Lung (tissue), 11 donors: ENCODE measurements at regions not wholly inside any gene's neighbourhood (a gene's known extent, or its start where the extent isn't known, plus 50 kb on each side); places are given as distances from the start of the nearest gene placed in this dataset.

Source experiments
- ATAC-seq: fragments of 200-7000 bp; cut with Tn5 transposase; one replicate; pipeline ENCODE4 v1.9.1; 2020; ENCODE audit warnings: moderate number of reproducible peaks; ENCODE audit not compliant: insufficient read depth, low FRiP score
- DNase-seq, 3 donors: peaks; one replicate each; pipeline ENCODE4 v3.0.0-alpha.2; 2013 to 2017
- H3K27ac ChIP-seq, 2 donors: one replicate each; pipeline ENCODE4 v1.5.1; 2013; ENCODE audit warnings: mild to moderate bottlenecking in 2 of 2, moderate library complexity in 2 of 2, control low read depth in 1 of 2, inconsistent platforms in 1 of 2, low read depth in 1 of 2, low read length in 1 of 2
- H3K27me3 ChIP-seq, 3 donors: one replicate each; pipeline ENCODE4 v1.5.1; 2013; ENCODE audit warnings: low read length in 2 of 3; ENCODE audit not compliant: control insufficient read depth in 3 of 3, insufficient read depth in 3 of 3
- H3K36me3 ChIP-seq, 4 donors: one replicate each; pipeline ENCODE4 v1.5.1; 2013; ENCODE audit warnings: low read length in 4 of 4, mild to moderate bottlenecking in 1 of 4, moderate library complexity in 1 of 4; ENCODE audit not compliant: control insufficient read depth in 4 of 4, insufficient read depth in 4 of 4
- H3K4me1 ChIP-seq, 5 donors: one replicate each; pipeline ENCODE4 v1.5.1; 2013; ENCODE audit warnings: low read length in 5 of 5, mild to moderate bottlenecking in 2 of 5, moderate library complexity in 1 of 5; ENCODE audit not compliant: control insufficient read depth in 5 of 5, insufficient read depth in 5 of 5
- H3K4me3 ChIP-seq: one replicate; pipeline ENCODE4 v1.5.1; 2013; ENCODE audit warnings: mild to moderate bottlenecking, control low read depth, moderate library complexity
- H3K9ac ChIP-seq, 2 donors: one replicate each; pipeline ENCODE4 v1.5.1; 2013; ENCODE audit warnings: low read length in 2 of 2, control low read depth in 1 of 2; ENCODE audit not compliant: insufficient read depth in 1 of 2
- H3K9me3 ChIP-seq, 4 donors: one replicate each; pipeline ENCODE4 v1.5.1; 2013; ENCODE audit warnings: low read length in 3 of 4, mild to moderate bottlenecking in 1 of 4, moderate library complexity in 1 of 4; ENCODE audit not compliant: control insufficient read depth in 4 of 4, insufficient read depth in 3 of 4
- CTCF ChIP-seq: IDR thresholded peaks from 2 replicates; pipeline ENCODE4 v1.5.1; 2012; ENCODE audit warnings: mild to moderate bottlenecking; ENCODE audit errors: control extremely low read depth, extremely low read depth
- WGBS, 2 donors: extraction: QIAGEN DNeasy Blood & Tissue Kit; methylation state at CpG; one replicate each; pipeline ENCODE4 v1.1.7; 2013; 5-methylcytosine and 5-hydroxymethylcytosine counted together
- donor health status: control.
- donor health status: control.
- donor health status: Bipolar disorder and iron deficiency.
- donor health status: healthy.
- donor health status: DM: yes; HTN: yes; CAD: no.

DNA sequence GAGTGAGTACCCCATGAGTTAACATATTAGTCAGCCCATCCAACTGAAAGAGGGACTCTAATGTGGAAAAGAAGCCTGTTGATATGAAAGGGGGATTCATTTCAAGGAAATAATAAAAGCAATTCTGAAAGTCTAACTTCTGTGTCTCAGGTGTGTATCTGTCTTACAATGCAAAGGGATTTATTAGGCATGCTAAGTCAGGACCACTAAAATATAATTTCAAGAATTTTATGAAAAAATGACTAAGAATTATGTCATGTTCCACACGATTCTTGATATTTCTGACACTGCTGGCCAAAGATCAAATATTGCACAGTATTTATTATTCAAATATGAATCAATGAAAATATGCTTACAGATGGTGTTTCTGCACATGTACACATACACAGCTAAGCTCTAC is 130.8 kb downstream of the KLF12 start:
- Histone ChIP-seq H3K9me3 (no peaks in the 10 kb centered on the region), H3K4me3 (no peak overlapping the region), H3K4me1 (peaks cover 0 to 13% (median 0%) of the 10 kb centered on the region in 5 donors), H3K9ac (no peak overlapping the region), H3K36me3 (no peaks in the 10 kb centered on the region), H3K27me3 (no peaks in the 10 kb centered on the region), H3K27ac (no peak overlapping the region)
- WGBS, 2 donors, result 66 to 82% methylated on average over 1 of the region's 1 CpG
- ATAC-seq, result no peak
- TF ChIP-seq CTCF, result no peak
- no peak for DNase-seq

DNA sequence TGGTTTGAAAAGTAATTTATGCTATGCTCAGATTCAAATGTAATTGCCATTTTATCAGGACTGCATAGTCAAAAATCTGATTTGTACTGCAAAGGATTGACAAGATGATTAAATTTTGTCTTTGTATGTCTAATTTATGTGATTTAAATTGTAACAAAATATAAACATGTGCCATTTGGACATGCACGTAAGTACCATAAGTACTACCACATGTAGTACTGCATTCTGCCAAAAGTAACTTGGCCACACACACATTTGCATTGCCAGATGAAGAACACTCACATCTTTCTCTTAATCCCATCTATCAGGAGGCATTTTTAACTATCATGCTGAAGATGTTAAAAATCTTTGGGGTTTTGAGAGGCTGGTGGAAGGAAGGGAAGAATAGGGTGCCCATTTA is 133.3 kb downstream of the KLF12 start:
- DNase-seq, result no peak
- ATAC-seq, result no peak
- no peak for TF ChIP-seq CTCF
- 90 to 100% methylated on average over 1 of the region's 1 CpG for WGBS, 2 donors
- H3K9ac ChIP-seq, result no peak overlapping the region
- no peaks in the 10 kb centered on the region for H3K27me3 ChIP-seq
- no peaks in the 10 kb centered on the region for H3K36me3 ChIP-seq
- H3K4me1 ChIP-seq, result peaks cover 0 to 25% (median 0%) of the 10 kb centered on the region in 5 donors
- H3K4me3 ChIP-seq, result no peak overlapping the region
- no peaks in the 10 kb centered on the region for H3K9me3 ChIP-seq
- no peak overlapping the region for H3K27ac ChIP-seq

- no peaks in the 10 kb centered on the region for H3K9me3 ChIP-seq
- TF ChIP-seq CTCF, result no peak
- DNase-seq (no peak), ATAC-seq (no peak)
- H3K27me3 ChIP-seq, result no peaks in the 10 kb centered on the region
- peaks cover 0 to 1% (median 0%) of the 10 kb centered on the region in 4 donors for H3K36me3 ChIP-seq
- H3K9ac ChIP-seq, result no peak overlapping the region
- H3K27ac ChIP-seq, result no peak overlapping the region
- 85 to 87% methylated on average over 2 of the region's 2 CpGs for WGBS, 2 donors
- H3K4me1 ChIP-seq, result peaks cover 0 to 25% (median 0%) of the 10 kb centered on the region in 5 donors
- H3K4me3 ChIP-seq, result no peak overlapping the region
Measured at GRCh38 chr13:73998631-73999030, 135.6 kb downstream of the KLF12 start.

DNA sequence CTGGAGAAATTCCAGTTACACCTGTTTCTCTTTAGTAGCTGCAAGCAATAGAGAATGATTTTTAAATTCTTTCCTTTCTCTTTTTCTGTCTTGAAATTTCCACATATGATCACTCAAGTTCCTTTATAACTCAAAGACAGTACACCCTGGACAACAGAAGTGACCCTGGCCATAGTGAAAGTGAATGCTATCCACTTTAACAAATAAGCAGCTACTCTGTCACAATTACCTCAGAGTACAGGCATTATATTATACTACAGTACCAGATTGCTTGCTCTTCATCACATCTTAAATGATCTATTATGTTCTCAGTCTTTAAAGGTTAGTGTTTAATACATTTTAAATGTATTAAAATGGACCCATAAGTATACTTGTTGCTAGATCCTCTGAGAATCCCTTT is 136.2 kb downstream of the KLF12 start:
- H3K9me3 ChIP-seq, result no peaks in the 10 kb centered on the region
- H3K9ac ChIP-seq, result no peak overlapping the region
- H3K4me3 ChIP-seq, result no peak overlapping the region
- TF ChIP-seq CTCF, result no peak
- no peak for ATAC-seq
- H3K27ac ChIP-seq, result no peak overlapping the region
- peak in 1 of 3 donors; percentile 48 for DNase-seq
- peaks cover 0 to 2% (median 0%) of the 10 kb centered on the region in 4 donors for H3K36me3 ChIP-seq
- no peaks in the 10 kb centered on the region for H3K27me3 ChIP-seq
- peaks cover 0 to 25% (median 0%) of the 10 kb centered on the region in 5 donors for H3K4me1 ChIP-seq
